ENCODE measurements at regions not wholly inside any gene's neighbourhood (a gene's known extent, or its start where the extent isn't known, plus 50 kb on each side); places are given as distances from the start of the nearest gene placed in this dataset.

DNA sequence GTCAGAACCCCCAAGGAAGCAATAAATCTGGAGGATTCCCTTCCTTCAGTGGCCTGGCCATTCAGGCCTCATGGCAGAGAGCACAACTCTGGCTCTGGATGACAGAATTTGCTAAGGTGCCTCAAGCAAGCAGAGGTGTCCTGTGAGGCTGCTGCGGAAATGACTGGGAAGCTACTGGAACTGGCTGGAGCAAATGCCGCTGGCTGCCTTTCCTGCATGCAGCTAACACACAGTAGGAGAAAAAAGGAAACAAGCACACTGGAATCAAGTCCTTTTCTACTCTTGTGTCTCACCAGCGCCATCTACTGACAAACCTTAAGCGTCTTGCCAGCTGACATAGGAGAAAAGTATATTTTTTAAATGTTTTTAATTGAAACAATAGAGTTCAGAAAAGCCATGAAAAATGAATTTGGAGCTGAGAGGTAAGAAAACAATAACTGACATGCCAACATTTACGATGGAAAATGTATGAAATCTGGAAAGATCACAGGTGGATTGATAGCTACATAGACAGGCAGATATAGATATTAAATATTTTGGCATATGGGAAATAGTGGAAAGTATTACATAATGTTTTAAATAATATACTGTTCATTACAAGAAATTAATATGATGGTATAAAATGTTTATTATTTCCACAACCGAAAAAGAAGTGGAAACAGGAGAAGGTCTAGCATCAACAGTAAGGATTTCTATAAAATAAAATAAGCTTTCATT lies 951.6 kb downstream of the ANKRD7 start:
- peak; percentile 76 for TF ChIP-seq CTCF (IDR thresholded peaks at IDR 0.05; ENCODE audit: borderline replicate concordance, insufficient read depth, low read depth, low read length)
- H3K4me3 ChIP-seq (ENCODE audit: low read depth, low read length) = no peak overlapping the region

- no peak overlapping the region for H3K4me3 ChIP-seq (ENCODE audit: low read depth, low read length)
- TF ChIP-seq CTCF (IDR thresholded peaks at IDR 0.05; ENCODE audit: borderline replicate concordance, insufficient read depth, low read depth, low read length) = no peak
These were observed 953.4 kb downstream of the ANKRD7 start for GRCh38 chr7:119177863-119178262.

DNA sequence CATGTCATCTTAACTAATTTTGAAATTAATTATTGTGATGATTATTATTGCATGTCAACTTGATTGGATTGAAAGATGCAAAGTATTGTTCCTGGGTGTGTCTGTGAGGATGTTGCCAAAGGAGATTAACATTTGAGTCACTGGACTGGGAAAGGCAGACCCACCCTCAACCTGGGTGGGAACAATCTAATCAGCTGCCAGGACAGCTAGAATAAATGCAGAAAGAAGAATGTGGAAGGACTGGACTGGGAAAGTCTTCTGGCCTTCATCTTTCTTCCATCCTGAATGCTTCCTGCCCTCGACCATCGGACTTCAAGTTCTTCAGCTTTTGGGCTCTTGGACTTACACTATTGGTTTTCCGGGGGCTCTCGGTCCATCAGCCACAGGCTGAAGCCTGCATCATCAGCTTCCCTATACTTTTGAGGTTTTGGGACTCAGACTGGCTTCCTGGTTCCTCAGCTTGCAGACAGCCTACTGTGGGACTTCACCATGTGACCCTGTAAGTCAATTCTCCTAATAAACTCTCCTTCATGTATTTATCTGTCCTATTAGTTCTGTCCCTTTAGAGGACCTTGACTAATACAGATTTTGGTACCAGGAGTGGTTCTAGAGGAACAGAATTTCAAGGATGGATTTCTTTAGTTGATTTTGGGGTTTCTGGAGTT lies 959.8 kb downstream of the ANKRD7 start:
- H3K4me3 ChIP-seq (ENCODE audit: low read depth, low read length) = no peak overlapping the region
- no peak for TF ChIP-seq CTCF (IDR thresholded peaks at IDR 0.05; ENCODE audit: borderline replicate concordance, insufficient read depth, low read depth, low read length)

- H3K4me3 ChIP-seq (ENCODE audit: low read depth, low read length) = no peak overlapping the region
- TF ChIP-seq CTCF (IDR thresholded peaks at IDR 0.05; ENCODE audit: borderline replicate concordance, insufficient read depth, low read depth, low read length) = no peak
These were observed 971.7 kb downstream of the ANKRD7 start for GRCh38 chr7:119196183-119196582.

DNA sequence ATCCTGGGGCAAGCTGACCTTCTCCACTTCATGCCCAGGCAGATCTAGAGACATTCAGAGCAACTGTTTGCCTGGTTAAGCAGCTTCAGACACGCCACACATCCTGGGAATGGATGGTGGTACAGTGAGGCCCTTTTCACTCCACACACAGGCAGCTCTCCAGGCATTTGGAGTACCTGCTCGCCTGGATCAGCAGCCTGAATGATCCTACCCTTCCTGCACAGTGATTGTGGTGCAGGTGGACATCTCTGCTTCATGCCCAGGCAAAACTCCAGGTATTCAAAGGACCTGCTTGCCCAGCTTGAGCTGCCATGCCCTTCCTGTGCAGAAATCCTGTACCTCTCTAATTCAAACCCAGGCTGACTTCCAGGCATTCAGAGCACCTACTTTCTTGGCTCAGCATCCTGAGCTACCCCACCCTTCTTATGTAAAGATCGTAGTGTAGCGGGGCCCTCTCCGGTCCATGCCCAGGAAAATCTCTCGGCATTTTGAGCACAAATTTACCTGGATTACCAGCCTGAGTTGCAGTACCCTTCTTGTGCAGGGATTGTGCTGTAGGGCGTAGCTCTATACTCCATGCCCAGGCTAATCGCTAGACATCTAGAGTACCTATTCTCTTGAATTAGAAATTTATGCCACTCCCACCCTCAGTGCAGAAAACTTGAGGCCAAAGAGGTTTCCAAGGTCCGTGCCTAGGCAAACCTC lies 972.8 kb downstream of the ANKRD7 start:
- no peak for TF ChIP-seq CTCF (IDR thresholded peaks at IDR 0.05; ENCODE audit: borderline replicate concordance, insufficient read depth, low read depth, low read length)
- no peak overlapping the region for H3K4me3 ChIP-seq (ENCODE audit: low read depth, low read length)

DNA sequence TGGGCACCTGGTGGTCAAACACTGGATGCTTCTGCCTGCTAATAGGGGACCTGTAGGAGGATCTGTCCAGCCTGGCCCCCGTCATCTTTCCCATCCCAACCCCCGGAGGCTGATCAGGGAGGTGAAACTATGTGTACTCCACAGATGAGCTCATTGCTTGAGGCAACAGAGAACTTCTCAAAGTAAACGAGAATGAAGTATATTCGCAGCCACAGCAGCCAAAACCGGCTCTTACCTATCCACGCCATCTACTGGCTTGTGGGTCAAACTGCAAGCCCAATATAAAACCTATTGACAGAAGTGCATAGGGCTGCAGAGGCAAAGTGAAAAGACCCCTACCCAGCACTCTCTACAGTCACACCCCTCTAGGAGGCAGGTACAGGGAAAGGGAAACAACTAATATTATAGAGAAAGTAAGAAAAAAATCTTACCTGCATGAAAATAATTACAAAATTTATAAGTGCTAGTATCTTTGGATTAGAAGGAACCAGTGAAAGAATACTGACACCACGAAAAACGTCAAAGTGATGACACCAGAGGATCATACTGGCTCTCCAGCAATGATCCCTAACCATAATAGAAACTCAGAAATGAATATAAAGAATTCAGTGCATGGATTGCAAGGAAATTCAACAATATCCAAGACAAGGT lies 973.5 kb downstream of the ANKRD7 start:
- peak; percentile 83 for TF ChIP-seq CTCF (IDR thresholded peaks at IDR 0.05; ENCODE audit: borderline replicate concordance, insufficient read depth, low read depth, low read length)
- H3K4me3 ChIP-seq (ENCODE audit: low read depth, low read length) = no peak overlapping the region
